Epithelial cell of esophagus (primary cell): ENCODE measurements at regions not wholly inside any gene's neighbourhood (a gene's known extent, or its start where the extent isn't known, plus 50 kb on each side); places are given as distances from the start of the nearest gene placed in this dataset.

ENCODE experiments used
- DNase-seq: peaks from one replicate; pipeline ENCODE4 v3.0.0; 2010; ENCODE audit warnings: low read depth
- H3K4me3 ChIP-seq: 2 replicates; pipeline ENCODE4 v1.5.1; 2011; ENCODE audit warnings: mild to moderate bottlenecking, low read length, control low read depth
- TF ChIP-seq, protein P1 (sequence below): IDR thresholded peaks from 2 replicates; pipeline ENCODE4 v1.5.1; 2011; ENCODE audit warnings: low read depth, mild to moderate bottlenecking, low read length, control low read depth, inconsistent platforms; ENCODE audit not compliant: insufficient read depth; ENCODE audit errors: missing control alignments

DNA sequence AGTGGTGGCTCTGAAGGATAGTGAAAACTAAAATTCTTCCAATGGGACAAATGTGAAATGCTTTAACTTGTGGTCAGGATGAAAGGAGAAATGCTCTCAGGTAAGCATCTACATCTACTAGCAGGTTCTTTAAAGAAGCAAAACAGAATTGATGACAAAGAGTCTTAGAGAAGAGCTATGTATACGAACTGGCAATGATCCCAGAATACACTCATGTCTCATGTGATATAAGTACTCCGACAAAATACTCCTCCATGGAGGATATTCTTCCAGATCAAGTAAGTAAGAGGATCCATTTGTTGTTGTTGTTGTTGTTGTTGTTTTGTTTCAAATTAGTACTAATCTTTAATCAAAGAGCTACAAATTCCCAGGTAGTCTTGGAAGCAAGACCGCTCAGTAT, 174.0 kb upstream of the ATP1B1 start:
- peak; percentile 79 for DNase-seq
- TF ChIP-seq, protein P1, sequence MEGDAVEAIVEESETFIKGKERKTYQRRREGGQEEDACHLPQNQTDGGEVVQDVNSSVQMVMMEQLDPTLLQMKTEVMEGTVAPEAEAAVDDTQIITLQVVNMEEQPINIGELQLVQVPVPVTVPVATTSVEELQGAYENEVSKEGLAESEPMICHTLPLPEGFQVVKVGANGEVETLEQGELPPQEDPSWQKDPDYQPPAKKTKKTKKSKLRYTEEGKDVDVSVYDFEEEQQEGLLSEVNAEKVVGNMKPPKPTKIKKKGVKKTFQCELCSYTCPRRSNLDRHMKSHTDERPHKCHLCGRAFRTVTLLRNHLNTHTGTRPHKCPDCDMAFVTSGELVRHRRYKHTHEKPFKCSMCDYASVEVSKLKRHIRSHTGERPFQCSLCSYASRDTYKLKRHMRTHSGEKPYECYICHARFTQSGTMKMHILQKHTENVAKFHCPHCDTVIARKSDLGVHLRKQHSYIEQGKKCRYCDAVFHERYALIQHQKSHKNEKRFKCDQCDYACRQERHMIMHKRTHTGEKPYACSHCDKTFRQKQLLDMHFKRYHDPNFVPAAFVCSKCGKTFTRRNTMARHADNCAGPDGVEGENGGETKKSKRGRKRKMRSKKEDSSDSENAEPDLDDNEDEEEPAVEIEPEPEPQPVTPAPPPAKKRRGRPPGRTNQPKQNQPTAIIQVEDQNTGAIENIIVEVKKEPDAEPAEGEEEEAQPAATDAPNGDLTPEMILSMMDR = no peak
- no peak overlapping the region for H3K4me3 ChIP-seq

DNA sequence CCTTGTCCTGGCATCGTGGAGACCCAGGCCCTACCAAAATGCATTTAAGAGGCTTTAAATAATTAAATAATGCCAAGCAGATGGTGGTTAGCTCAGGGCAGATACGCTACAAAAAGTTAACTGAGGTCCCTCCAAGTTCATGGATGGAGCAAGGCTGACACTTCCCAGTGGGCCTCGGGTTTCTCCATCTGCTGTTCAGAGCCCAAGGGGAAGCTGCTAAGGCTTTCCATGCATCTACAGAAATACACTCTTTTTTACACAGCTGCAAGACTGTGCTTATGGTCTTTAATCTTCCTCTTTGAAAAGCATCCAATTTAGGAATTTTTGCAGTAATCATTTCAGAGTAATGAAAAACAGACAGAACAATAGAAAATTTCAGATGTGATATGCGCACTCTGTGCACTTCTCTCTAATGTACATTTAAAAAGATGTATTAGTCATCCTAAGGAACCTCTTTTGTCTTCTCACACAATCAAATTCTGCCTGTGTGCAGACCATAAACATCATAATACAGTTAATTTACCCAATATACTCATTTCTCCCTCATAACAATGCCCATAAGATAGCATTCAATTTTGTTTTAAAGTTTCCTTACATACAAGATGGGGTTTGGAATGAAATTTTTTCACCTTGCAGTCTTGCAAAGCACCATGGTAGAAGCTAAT, 173.2 kb upstream of the ATP1B1 start:
- TF ChIP-seq, protein P1 = no peak
- H3K4me3 ChIP-seq = no peak overlapping the region
- DNase-seq = no peak

DNA sequence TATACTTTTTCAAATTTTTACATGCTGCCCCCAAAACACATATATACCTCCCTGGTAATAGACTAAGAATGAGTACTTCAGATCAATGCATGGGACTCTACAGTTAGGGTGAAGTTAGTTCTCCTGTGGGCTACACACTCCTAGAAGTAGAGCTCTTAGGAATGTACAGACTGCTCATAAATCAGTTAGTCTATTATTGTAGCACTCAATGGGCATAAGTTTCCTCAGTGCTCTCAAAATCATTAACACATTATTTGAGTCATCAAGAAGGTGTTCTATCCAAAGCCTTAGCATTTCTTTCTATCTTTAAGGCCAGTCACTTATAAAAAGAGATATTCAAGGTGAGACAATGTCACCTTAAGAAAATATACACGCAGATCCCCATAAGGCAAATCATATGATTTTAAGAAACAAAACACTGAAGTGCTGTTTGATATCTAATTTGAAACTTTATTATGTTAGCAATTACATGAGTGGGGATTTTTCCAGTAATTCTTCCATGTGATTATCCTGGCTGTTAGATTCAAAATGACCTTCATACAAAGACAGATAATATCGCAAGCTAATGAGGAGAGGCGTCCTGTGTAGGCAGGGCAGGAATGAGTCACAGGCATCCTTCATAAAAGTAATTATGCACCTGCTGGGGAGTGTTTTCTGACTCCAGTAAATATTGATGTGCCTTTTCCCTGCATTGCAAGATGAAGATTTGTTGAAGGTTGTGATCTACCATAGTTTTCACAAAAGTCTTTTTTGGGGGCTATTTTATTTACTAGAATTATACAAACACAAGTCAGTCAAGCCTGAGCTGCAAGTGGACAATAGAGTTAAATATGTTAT, 167.2 kb upstream of the ATP1B1 start:
- DNase-seq = peak; percentile 34
- no peak overlapping the region for H3K4me3 ChIP-seq
- TF ChIP-seq, protein P1 = no peak

DNA sequence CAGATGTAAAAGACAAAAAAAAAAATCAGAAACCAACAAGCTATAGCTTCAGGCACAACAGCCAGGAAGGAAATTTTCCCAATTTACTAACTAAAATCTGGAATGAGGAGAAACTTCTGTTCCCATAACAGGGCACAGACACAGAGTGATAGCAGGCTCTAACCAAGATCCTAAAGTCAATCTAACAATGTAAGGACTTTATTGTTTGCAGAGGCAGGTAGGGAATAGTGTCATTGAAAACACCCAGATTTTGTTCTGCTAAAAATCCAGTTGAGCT, 166.6 kb upstream of the ATP1B1 start:
- no peak overlapping the region for H3K4me3 ChIP-seq
- no peak for DNase-seq
- TF ChIP-seq, protein P1 = no peak

DNA sequence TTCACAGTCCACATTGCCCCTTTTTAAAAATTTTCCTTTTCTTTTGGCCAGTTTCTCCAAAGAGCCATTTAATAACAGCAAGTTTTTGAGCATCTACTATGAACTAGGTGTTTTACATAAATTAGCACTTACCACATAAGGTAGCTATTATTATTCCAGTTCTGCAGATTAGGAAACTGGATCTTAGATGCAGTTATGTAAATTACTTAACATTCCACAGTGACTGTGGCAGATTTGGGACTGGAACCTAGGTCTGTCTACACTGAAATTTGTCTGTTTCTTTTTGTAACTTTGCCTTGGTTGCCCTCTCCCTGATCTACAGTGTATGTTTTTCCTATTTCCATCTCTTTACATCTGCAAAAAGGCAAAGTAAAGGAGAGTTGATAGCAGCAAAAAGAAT, 164.8 kb upstream of the ATP1B1 start:
- TF ChIP-seq, protein P1 = no peak
- H3K4me3 ChIP-seq = no peak overlapping the region
- no peak for DNase-seq

DNA sequence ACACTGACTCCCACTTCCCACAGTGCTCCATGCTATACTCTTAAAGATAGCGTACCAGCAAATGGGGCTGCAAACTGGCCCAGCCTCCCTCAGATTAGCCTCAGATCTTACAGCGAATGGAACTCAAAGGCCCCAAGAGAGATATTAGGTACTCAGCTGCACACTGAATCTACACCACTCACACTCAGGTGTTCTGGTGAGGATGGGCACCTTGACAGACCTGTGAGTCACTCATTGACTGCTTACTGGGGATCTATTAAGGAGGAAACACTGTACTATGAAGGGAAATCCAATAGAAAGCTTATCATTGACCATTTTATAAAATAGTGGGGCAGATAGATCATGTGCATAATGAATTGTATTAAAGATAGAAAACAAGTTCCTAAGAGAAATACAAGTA, 164.3 kb upstream of the ATP1B1 start:
- TF ChIP-seq, protein P1 = no peak
- H3K4me3 ChIP-seq = no peak overlapping the region
- peak; percentile 46 for DNase-seq
